ENCODE measurements at regions not wholly inside any gene's neighbourhood (a gene's known extent, or its start where the extent isn't known, plus 50 kb on each side); places are given as distances from the start of the nearest gene placed in this dataset.

DNA sequence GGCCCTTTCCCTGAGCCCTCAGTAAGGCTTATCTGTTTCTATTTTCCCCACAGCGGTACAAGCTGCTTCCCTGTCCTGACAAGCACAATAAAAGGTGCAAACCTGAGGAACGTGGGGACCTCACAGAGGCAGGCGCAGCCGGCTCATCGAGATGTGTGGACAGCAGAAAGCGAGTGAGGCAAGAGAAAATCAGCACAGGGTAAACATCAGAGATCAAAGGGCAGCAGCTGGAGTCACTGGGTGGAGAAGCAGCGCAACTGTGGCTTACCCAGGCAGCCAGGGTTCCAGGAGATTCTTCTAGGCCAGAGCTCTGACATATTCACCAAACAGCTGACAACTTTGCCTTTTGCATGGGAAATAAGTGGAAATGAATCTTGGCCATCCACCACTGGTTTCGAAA lies 212.6 kb downstream of the WDR11 start:
- TF ChIP-seq, protein P1, sequence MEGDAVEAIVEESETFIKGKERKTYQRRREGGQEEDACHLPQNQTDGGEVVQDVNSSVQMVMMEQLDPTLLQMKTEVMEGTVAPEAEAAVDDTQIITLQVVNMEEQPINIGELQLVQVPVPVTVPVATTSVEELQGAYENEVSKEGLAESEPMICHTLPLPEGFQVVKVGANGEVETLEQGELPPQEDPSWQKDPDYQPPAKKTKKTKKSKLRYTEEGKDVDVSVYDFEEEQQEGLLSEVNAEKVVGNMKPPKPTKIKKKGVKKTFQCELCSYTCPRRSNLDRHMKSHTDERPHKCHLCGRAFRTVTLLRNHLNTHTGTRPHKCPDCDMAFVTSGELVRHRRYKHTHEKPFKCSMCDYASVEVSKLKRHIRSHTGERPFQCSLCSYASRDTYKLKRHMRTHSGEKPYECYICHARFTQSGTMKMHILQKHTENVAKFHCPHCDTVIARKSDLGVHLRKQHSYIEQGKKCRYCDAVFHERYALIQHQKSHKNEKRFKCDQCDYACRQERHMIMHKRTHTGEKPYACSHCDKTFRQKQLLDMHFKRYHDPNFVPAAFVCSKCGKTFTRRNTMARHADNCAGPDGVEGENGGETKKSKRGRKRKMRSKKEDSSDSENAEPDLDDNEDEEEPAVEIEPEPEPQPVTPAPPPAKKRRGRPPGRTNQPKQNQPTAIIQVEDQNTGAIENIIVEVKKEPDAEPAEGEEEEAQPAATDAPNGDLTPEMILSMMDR (conservative IDR thresholded peaks at IDR 0.05 in 1 of 2, IDR thresholded peaks at IDR 0.05 in 1 of 2; ENCODE audit: extremely low read depth in 1 of 2, insufficient read depth in 1 of 2, low read depth in 1 of 2, low read length in 2 of 2): no peak
- no peak for TF ChIP-seq EZH2 (IDR thresholded peaks at IDR 0.05; ENCODE audit: borderline replicate concordance, low read length)

Measured in mammary epithelial cell (primary cell).